ENCODE measurements at regions not wholly inside any gene's neighbourhood (a gene's known extent, or its start where the extent isn't known, plus 50 kb on each side); places are given as distances from the start of the nearest gene placed in this dataset.

- TF ChIP-seq CTCF (conservative IDR thresholded peaks at IDR 0.05): no peak
- no peak for TF ChIP-seq EZH2 (IDR thresholded peaks at IDR 0.05; ENCODE audit: low read depth)
Measured at GRCh38 chr1:239478069-239478468, 91.7 kb downstream of the CHRM3 start.

Measured in PC-9 (cell line).